K562 (cell line): ENCODE measurements at regions not wholly inside any gene's neighbourhood (a gene's known extent, or its start where the extent isn't known, plus 50 kb on each side); places are given as distances from the start of the nearest gene placed in this dataset.
"Not testable (repeated sequence)": the region's sequence is repeated elsewhere in the genome, so short reads cannot be mapped to it uniquely, and the experiment has no call there.

Source experiments
- CEBPG ChIP-seq, 3 experiments: fragments of 200-800 bp in 1 of 3; sonication (Bioruptor generic) in 1 of 3; sonication (generic) in 1 of 3; formaldehyde crosslinking in 1 of 3; IDR thresholded peaks in 2 of 3; conservative IDR thresholded peaks in 1 of 3; 2 replicates each; pipeline versions ENCODE4 v1.6.1 to v1.8.0; 2016 to 2022; ENCODE audit warnings: missing compliant biosample characterization in 2 of 3, missing genetic modification characterization in 2 of 3, mild to moderate bottlenecking in 1 of 3, missing genetic modification reagents in 1 of 3
- CHCHD3 ChIP-seq: fragments of 250-450 bp; sonication (Bioruptor Pico); IDR thresholded peaks from 2 replicates; pipeline ENCODE4 v2.1.2; 2022; ENCODE audit warnings: mild to moderate bottlenecking
- LEF1 ChIP-seq: fragments of 450-650 bp; IDR thresholded peaks from 2 replicates; pipeline ENCODE4 v1.6.1; 2016; ENCODE audit warnings: mild to moderate bottlenecking
- NFXL1 ChIP-seq: fragments of 450-650 bp; formaldehyde crosslinking; IDR thresholded peaks from 2 replicates; pipeline ENCODE4 v1.4.0; 2021; ENCODE audit warnings: mild to moderate bottlenecking
- NONO ChIP-seq, 2 experiments: fragments of 200-400 bp in 1 of 2; fragments of 450-650 bp in 1 of 2; formaldehyde crosslinking in 1 of 2; IDR thresholded peaks; 2 replicates each; pipeline ENCODE4 v1.6.1; 2017; ENCODE audit warnings: low read depth in 2 of 2, mild to moderate bottlenecking in 2 of 2, moderate library complexity in 2 of 2, low read length in 1 of 2
- POLR2AphosphoS5 ChIP-seq: IDR thresholded peaks from 2 replicates; pipeline ENCODE4 v1.6.1; 2011; ENCODE audit warnings: mild to moderate bottlenecking, low read depth, low read length, moderate library complexity; ENCODE audit not compliant: control insufficient read depth, insufficient read depth
- RBBP5 ChIP-seq: fragments of 200-600 bp; sonication (generic); IDR thresholded peaks from 2 replicates; pipeline ENCODE4 v1.6.1; 2012; ENCODE audit warnings: borderline replicate concordance, mild to moderate bottlenecking, low read length, control low read depth, inconsistent platforms; ENCODE audit not compliant: insufficient read depth, poor library complexity, severe bottlenecking
- RBM25 ChIP-seq: fragments of 200-400 bp; formaldehyde crosslinking; IDR thresholded peaks from 2 replicates; pipeline ENCODE4 v1.6.1; 2018; ENCODE audit warnings: low read length, low read depth, moderate library complexity; ENCODE audit not compliant: severe bottlenecking
- SMARCC2 ChIP-seq: fragments of 450-650 bp; IDR thresholded peaks from 2 replicates; pipeline ENCODE4 v1.6.1; 2017; ENCODE audit warnings: antibody characterized with exemption, moderate library complexity, mild to moderate bottlenecking, low read depth
- TF ChIP-seq, protein P1 (sequence below): fragments of 250-450 bp; sonication (Bioruptor Pico); IDR thresholded peaks from 2 replicates; pipeline ENCODE4 v1.5.1; 2021; ENCODE audit warnings: mild to moderate bottlenecking
- TF ChIP-seq, protein P2 (sequence below): sonication (generic); formaldehyde crosslinking; IDR thresholded peaks from 2 replicates; pipeline ENCODE4 v1.8.1; 2023; ENCODE audit warnings: mild to moderate bottlenecking, missing genetic modification reagents
- TF ChIP-seq, protein P3 (sequence below): fragments of 150-350 bp; conservative IDR thresholded peaks from 2 replicates; pipeline ENCODE4 v1.6.1; 2014; ENCODE audit warnings: low read length
- TF ChIP-seq, protein P4 (sequence below): sonication (generic); formaldehyde crosslinking; IDR thresholded peaks from 2 replicates; pipeline ENCODE4 v1.8.0; 2023; ENCODE audit warnings: mild to moderate bottlenecking, missing genetic modification reagents
- TF ChIP-seq, protein P5 (sequence below), 2 experiments: fragments of 450-650 bp in 1 of 2; sonication (generic) in 1 of 2; formaldehyde crosslinking in 1 of 2; IDR thresholded peaks in 1 of 2; conservative IDR thresholded peaks in 1 of 2; 2 replicates each; pipeline versions ENCODE4 v1.6.1 to v1.8.1; 2016 to 2023; ENCODE audit warnings: mild to moderate bottlenecking in 2 of 2, moderate library complexity in 2 of 2, inconsistent platforms in 1 of 2, missing genetic modification reagents in 1 of 2

DNA sequence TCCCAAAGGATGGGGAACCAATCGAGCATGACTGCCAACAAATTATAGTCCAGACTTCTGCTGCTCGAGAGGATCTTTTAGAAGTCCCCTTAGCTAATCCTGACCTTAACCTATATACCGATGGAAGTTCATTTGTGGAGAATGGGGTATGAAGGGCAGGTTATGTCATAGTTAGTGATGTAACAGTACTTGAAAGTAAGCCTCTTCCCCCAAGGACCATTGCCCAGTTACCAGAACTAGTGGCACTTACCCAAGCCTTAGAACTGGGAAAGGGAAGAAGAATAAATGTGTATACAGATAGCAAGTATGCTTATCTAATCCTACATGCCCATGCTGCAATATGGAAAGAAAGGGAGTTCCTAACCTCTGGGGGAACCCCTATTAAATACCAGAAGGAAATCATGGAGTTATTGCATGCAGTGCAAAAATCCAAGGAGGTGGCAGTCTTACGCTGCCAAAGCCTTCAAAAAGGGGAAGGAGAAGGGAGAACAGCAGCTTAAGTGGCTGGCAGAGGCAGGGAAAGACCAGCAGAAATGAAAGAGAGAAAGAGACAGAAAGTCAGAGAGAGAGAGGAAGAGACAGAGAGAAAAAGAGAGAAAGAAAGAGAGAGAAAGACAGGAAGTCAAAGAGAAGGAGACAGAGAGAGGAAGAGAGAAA is 224.4 kb upstream of the SLC8A1 start:
- TF ChIP-seq, protein P1, sequence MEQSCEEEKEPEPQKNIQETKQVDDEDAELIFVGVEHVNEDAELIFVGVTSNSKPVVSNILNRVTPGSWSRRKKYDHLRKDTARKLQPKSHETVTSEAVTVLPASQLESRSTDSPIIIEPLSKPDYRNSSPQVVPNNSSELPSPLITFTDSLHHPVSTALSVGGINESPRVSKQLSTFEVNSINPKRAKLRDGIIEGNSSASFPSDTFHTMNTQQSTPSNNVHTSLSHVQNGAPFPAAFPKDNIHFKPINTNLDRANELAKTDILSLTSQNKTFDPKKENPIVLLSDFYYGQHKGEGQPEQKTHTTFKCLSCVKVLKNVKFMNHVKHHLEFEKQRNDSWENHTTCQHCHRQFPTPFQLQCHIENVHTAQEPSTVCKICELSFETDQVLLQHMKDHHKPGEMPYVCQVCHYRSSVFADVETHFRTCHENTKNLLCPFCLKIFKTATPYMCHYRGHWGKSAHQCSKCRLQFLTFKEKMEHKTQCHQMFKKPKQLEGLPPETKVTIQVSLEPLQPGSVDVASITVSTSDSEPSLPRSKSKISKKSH (CRISPR knock-in tag) = not testable (repeated sequence)
- TF ChIP-seq SMARCC2; CHCHD3 (CRISPR knock-in tag); RBBP5; NONO (IDR thresholded peaks at IDR 0.05; ENCODE audit: low read depth in 2 of 2, low read length in 1 of 2); CEBPG (CRISPR knock-in tag; IDR thresholded peaks at IDR 0.05); CEBPG (tag; conservative IDR thresholded peaks at IDR 0.05 in 1 of 2, IDR thresholded peaks at IDR 0.05 in 1 of 2); NFXL1; POLR2AphosphoS5; RBM25; LEF1: not testable (repeated sequence)
- TF ChIP-seq, protein P2, sequence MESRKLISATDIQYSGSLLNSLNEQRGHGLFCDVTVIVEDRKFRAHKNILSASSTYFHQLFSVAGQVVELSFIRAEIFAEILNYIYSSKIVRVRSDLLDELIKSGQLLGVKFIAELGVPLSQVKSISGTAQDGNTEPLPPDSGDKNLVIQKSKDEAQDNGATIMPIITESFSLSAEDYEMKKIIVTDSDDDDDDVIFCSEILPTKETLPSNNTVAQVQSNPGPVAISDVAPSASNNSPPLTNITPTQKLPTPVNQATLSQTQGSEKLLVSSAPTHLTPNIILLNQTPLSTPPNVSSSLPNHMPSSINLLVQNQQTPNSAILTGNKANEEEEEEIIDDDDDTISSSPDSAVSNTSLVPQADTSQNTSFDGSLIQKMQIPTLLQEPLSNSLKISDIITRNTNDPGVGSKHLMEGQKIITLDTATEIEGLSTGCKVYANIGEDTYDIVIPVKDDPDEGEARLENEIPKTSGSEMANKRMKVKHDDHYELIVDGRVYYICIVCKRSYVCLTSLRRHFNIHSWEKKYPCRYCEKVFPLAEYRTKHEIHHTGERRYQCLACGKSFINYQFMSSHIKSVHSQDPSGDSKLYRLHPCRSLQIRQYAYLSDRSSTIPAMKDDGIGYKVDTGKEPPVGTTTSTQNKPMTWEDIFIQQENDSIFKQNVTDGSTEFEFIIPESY (CRISPR knock-in tag) = not testable (repeated sequence)
- TF ChIP-seq, protein P3, sequence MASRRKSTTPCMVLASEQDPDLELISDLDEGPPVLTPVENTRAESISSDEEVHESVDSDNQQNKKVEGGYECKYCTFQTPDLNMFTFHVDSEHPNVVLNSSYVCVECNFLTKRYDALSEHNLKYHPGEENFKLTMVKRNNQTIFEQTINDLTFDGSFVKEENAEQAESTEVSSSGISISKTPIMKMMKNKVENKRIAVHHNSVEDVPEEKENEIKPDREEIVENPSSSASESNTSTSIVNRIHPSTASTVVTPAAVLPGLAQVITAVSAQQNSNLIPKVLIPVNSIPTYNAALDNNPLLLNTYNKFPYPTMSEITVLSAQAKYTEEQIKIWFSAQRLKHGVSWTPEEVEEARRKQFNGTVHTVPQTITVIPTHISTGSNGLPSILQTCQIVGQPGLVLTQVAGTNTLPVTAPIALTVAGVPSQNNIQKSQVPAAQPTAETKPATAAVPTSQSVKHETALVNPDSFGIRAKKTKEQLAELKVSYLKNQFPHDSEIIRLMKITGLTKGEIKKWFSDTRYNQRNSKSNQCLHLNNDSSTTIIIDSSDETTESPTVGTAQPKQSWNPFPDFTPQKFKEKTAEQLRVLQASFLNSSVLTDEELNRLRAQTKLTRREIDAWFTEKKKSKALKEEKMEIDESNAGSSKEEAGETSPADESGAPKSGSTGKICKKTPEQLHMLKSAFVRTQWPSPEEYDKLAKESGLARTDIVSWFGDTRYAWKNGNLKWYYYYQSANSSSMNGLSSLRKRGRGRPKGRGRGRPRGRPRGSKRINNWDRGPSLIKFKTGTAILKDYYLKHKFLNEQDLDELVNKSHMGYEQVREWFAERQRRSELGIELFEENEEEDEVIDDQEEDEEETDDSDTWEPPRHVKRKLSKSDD = not testable (repeated sequence)
- TF ChIP-seq, protein P4, sequence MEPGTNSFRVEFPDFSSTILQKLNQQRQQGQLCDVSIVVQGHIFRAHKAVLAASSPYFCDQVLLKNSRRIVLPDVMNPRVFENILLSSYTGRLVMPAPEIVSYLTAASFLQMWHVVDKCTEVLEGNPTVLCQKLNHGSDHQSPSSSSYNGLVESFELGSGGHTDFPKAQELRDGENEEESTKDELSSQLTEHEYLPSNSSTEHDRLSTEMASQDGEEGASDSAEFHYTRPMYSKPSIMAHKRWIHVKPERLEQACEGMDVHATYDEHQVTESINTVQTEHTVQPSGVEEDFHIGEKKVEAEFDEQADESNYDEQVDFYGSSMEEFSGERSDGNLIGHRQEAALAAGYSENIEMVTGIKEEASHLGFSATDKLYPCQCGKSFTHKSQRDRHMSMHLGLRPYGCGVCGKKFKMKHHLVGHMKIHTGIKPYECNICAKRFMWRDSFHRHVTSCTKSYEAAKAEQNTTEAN = not testable (repeated sequence)
- TF ChIP-seq, protein P5, sequence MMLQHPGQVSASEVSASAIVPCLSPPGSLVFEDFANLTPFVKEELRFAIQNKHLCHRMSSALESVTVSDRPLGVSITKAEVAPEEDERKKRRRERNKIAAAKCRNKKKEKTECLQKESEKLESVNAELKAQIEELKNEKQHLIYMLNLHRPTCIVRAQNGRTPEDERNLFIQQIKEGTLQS (IDR thresholded peaks at IDR 0.05) = not testable (repeated sequence)
- TF ChIP-seq, protein P5 (CRISPR knock-in tag; conservative IDR thresholded peaks at IDR 0.05) = not testable (repeated sequence)
